ENCODE measurements at regions not wholly inside any gene's neighbourhood (a gene's known extent, or its start where the extent isn't known, plus 50 kb on each side); places are given as distances from the start of the nearest gene placed in this dataset.

- TF ChIP-seq POLR2A (IDR thresholded peaks at IDR 0.05; ENCODE audit: low read length) (no peak), GATA1 (IDR thresholded peaks at IDR 0.05; ENCODE audit: low read depth, low read length) (no peak)
These were observed 57.2 kb upstream of the PAX2 start for GRCh38 chr10:100688201-100688600.

GRCh38 chr10:100693821-100694220, 51.6 kb upstream of the PAX2 start:
- TF ChIP-seq GATA1 (IDR thresholded peaks at IDR 0.05; ENCODE audit: low read depth, low read length) (no peak), POLR2A (IDR thresholded peaks at IDR 0.05; ENCODE audit: low read length) (no peak)
- no peak for DNase-seq

More at GRCh38 chr10:100688201-100688600, 57.2 kb upstream of the PAX2 start:
- no peak for DNase-seq

All from erythroblast (primary cell).